H1 (cell line): ENCODE measurements at regions not wholly inside any gene's neighbourhood (a gene's known extent, or its start where the extent isn't known, plus 50 kb on each side); places are given as distances from the start of the nearest gene placed in this dataset.

ENCODE experiments used
- BACH1 ChIP-seq: IDR thresholded peaks from 2 replicates; pipeline ENCODE4 v1.6.1; 2012; ENCODE audit warnings: low read length, improper control_type of control experiment
- CHD2 ChIP-seq: IDR thresholded peaks from 2 replicates; pipeline ENCODE4 v1.6.1; 2012; ENCODE audit warnings: low read length, improper control_type of control experiment
- TF ChIP-seq, protein P1 (sequence below): IDR thresholded peaks from 2 replicates; pipeline ENCODE4 v1.6.1; 2012; ENCODE audit warnings: inconsistent platforms

DNA sequence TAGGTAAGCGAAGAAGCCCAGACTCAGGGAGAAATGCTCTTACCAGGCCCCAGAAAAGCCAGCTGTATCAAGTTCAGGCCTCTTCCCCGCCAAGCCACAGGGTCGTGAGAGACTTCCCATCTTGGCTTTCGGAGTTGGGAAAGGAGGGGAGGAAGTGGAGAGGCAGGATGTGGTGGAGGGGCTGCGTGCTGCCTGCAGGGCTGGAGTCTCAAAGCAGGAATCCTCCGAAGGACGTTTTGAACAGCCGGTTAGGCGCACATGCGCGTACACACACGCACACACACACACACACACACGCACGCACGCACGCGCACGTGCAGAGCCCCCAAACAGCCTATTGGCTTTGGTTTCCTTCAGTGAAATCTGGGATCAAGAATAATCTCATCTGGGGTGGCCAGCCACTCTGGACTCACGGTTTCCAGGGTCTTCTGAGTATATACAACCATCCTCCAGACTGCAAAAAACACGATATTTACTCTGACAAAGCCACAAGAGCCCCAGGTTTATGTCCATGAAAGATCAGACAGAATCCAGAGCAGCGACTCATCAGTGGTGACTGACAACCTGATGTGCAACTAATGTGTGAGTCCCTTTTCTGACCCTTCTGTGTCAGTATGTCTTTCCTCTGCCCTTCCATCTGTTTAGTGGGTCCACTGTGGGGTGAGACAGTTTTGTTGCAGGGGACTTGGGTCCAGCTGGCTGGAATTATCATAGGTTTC, 115.0 kb upstream of the ZNF438 start (continued):
- TF ChIP-seq, protein P1, sequence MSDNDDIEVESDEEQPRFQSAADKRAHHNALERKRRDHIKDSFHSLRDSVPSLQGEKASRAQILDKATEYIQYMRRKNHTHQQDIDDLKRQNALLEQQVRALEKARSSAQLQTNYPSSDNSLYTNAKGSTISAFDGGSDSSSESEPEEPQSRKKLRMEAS = no peak
- TF ChIP-seq BACH1 (no peak), CHD2 (no peak)
